ENCODE measurements at regions not wholly inside any gene's neighbourhood (a gene's known extent, or its start where the extent isn't known, plus 50 kb on each side); places are given as distances from the start of the nearest gene placed in this dataset.

DNA sequence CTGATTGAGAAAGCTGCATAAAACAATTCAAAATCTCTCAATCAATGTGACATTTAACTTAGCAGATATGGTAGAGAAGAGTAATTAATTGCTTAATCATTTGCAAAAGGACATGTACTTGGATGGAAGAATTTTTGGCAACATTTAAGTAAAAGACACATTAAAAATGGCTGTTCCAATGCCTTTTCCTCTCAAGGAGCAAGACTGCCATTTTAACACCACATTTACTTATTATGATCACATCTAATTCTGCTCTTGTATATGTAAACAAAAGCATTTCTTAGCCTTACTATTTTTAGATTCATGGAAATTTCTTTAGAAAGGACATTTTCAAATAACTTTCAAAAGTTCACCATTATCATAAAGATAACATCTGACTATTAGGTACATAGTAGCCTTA lies 360.0 kb downstream of the HINT1 start:
- TF ChIP-seq, protein P1, sequence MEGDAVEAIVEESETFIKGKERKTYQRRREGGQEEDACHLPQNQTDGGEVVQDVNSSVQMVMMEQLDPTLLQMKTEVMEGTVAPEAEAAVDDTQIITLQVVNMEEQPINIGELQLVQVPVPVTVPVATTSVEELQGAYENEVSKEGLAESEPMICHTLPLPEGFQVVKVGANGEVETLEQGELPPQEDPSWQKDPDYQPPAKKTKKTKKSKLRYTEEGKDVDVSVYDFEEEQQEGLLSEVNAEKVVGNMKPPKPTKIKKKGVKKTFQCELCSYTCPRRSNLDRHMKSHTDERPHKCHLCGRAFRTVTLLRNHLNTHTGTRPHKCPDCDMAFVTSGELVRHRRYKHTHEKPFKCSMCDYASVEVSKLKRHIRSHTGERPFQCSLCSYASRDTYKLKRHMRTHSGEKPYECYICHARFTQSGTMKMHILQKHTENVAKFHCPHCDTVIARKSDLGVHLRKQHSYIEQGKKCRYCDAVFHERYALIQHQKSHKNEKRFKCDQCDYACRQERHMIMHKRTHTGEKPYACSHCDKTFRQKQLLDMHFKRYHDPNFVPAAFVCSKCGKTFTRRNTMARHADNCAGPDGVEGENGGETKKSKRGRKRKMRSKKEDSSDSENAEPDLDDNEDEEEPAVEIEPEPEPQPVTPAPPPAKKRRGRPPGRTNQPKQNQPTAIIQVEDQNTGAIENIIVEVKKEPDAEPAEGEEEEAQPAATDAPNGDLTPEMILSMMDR (IDR thresholded peaks at IDR 0.05), result no peak
- no peak for TF ChIP-seq POLR2A (IDR thresholded peaks at IDR 0.05)

Measured in uterus (tissue), 2 donors.